ENCODE measurements at regions not wholly inside any gene's neighbourhood (a gene's known extent, or its start where the extent isn't known, plus 50 kb on each side); places are given as distances from the start of the nearest gene placed in this dataset.

DNA sequence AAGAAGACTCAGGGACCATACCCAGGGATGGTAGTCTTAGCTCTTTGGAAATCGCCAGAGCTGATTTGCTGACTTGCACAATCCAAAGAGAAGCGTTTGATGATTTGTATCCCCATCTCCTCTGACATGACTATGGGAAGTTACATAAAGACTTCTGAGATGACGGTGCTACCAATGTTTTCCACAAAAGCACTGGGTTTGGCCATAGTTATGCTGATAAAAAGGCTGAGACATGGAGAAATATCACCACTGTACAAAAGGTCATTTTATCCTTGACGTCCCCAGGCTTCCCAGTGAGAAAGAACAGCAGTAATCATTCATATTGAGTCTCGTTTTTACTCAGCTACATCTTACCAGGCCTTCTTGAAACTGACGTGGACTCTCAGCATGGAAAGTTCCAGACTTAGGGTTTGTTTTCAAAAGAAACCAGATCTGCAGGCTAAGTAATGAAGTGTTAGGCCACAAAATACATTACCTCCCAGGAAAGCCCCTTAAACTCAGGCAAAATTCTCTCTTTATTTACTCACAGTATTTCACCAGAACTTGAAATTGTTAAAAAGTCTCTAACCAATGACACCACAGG lies 370.3 kb upstream of the JARID2 start:
- no peaks in the 10 kb centered on the region for H3K9me3 ChIP-seq (ENCODE audit: control insufficient read depth, insufficient read depth, low read depth, low read length)
- no peaks in the 10 kb centered on the region; the same call in 1 of the 2 replicates for H3K4me1 ChIP-seq (ENCODE audit: control insufficient read depth, insufficient read depth, low read length)
- H3K4me3 ChIP-seq (ENCODE audit: low read depth, low read length) = no peak overlapping the region
- ChIA-PET POLR2A (no interaction called here), CTCF (no interaction called here)
- no peak for TF ChIP-seq ZFP37 (tag by site-specific recombination; IDR thresholded peaks at IDR 0.05)
- no peak for TF ChIP-seq FEZF1 (tag by site-specific recombination; IDR thresholded peaks at IDR 0.05)
- TF ChIP-seq ZNF350 (tag by site-specific recombination; IDR thresholded peaks at IDR 0.05) = no peak
- H3K36me3 ChIP-seq (ENCODE audit: control insufficient read depth in 2 of 2, insufficient read depth in 1 of 2, low read length in 2 of 2) = no peaks in the 10 kb centered on the region
- no peak overlapping the region for H3K27ac ChIP-seq (ENCODE audit: extremely low read depth, low read depth, low read length)

DNA sequence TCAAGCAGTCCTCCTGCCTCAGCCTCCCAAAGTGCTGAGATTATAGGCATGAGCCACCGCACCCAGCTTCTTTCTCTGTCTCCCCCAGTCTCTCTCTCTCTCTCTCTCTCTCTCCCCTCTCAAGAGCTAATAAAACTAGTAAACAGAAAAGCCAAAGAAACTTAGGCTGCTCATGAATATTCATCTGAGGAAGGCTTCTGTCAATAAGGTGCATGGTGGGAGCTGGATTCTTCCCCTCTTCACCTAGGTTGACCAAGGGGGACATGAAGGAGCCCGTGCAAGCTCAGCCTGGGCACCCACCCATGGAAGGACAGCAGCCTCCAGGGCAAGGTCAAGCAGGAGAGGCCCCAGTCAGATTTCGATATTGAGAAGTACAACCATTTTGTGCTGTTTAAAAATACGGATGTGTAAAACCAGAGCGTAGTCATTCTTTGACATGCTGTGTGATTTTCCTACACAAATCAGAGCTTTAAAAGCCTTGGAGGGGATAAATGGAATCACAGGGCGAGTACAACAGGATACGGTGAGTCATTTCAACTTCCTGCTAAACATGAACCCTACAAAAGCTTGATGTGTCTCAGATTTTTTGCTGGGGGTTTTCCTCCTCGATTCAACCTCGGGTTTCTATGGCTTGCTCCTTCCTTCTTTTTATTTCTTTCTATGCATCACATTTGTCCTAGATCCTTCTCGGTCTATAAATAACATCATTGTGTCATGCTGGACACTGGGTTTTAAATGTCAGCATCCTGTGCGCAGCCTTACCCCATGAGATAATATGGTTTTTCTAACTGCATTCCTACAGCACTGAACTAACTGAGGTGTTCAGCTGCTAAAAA lies 368.9 kb upstream of the JARID2 start:
- Histone ChIP-seq H3K4me3 (ENCODE audit: low read depth, low read length) (no peak overlapping the region), H3K4me1 (ENCODE audit: control insufficient read depth, insufficient read depth, low read length) (no peaks in the 10 kb centered on the region), H3K27ac (ENCODE audit: extremely low read depth, low read depth, low read length) (no peak overlapping the region), H3K9me3 (ENCODE audit: control insufficient read depth, insufficient read depth, low read depth, low read length) (no peaks in the 10 kb centered on the region), H3K36me3 (ENCODE audit: control insufficient read depth in 2 of 2, insufficient read depth in 1 of 2, low read length in 2 of 2) (no peaks in the 10 kb centered on the region)
- ChIA-PET CTCF (interaction anchor here (0.6 kb wide), 3 partner anchors 180 to 268 kb away, joined by 3 to 5 read pairs (median 4); no protein-coding TSS in a partner anchor), POLR2A (no interaction called here)
- TF ChIP-seq GFI1B (tag by site-specific recombination; IDR thresholded peaks at IDR 0.05) = peak; percentile 68
- no peak for TF ChIP-seq ZBTB8A (tag by site-specific recombination; IDR thresholded peaks at IDR 0.05)

DNA sequence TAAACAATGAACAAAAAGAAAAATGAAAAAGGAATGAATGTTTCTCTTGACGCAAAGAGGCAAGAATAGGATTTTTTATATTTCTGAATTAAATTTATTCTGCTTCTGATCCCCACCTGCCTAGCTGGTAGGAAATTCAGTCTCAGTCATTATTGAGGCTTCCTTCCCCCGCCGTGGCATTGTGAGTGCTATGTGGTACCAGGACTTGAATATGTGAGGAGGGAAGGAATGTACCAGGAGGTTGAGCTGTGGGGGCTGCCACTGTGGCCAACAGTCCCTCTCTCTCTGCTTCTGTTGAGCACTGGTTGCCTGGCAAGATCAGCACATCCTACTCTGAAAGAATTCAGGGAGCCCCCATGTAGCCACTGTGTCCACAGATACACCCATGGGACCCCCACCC lies 368.1 kb upstream of the JARID2 start:
- Histone ChIP-seq H3K27ac (ENCODE audit: extremely low read depth, low read depth, low read length) (no peak overlapping the region), H3K36me3 (ENCODE audit: control insufficient read depth in 2 of 2, insufficient read depth in 1 of 2, low read length in 2 of 2) (no peaks in the 10 kb centered on the region), H3K4me3 (ENCODE audit: low read depth, low read length) (no peak overlapping the region), H3K9me3 (ENCODE audit: control insufficient read depth, insufficient read depth, low read depth, low read length) (no peaks in the 10 kb centered on the region), H3K4me1 (ENCODE audit: control insufficient read depth, insufficient read depth, low read length) (peaks cover 4% of the 10 kb centered on the region; the same call in 1 of the 2 replicates)
- ChIA-PET CTCF (interaction anchor here (0.6 kb wide), 1 partner anchor 15 kb away, joined by 3 read pairs; no protein-coding TSS in a partner anchor), POLR2A (interaction anchor here (0.7 kb wide), 1 partner anchor 197 kb away, joined by 3 read pairs; no protein-coding TSS in a partner anchor)
- TF ChIP-seq PRDM1 (tag by site-specific recombination; IDR thresholded peaks at IDR 0.05) = no peak
- TF ChIP-seq ZNF561 (tag by site-specific recombination; IDR thresholded peaks at IDR 0.05; ENCODE audit: borderline replicate concordance) = no peak
- TF ChIP-seq ZNF660 (tag by site-specific recombination; IDR thresholded peaks at IDR 0.05) = no peak
- TF ChIP-seq, protein P1, sequence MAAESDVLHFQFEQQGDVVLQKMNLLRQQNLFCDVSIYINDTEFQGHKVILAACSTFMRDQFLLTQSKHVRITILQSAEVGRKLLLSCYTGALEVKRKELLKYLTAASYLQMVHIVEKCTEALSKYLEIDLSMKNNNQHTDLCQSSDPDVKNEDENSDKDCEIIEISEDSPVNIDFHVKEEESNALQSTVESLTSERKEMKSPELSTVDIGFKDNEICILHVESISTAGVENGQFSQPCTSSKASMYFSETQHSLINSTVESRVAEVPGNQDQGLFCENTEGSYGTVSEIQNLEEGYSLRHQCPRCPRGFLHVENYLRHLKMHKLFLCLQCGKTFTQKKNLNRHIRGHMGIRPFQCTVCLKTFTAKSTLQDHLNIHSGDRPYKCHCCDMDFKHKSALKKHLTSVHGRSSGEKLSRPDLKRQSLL (tag by site-specific recombination; IDR thresholded peaks at IDR 0.05) = no peak
- no peak for TF ChIP-seq IKZF3 (tag by site-specific recombination; IDR thresholded peaks at IDR 0.05)
- TF ChIP-seq MYNN (tag by site-specific recombination; IDR thresholded peaks at IDR 0.05; ENCODE audit: borderline replicate concordance) = no peak
- TF ChIP-seq ZNF707 (tag by site-specific recombination; IDR thresholded peaks at IDR 0.05) = no peak
- TF ChIP-seq, protein P2, sequence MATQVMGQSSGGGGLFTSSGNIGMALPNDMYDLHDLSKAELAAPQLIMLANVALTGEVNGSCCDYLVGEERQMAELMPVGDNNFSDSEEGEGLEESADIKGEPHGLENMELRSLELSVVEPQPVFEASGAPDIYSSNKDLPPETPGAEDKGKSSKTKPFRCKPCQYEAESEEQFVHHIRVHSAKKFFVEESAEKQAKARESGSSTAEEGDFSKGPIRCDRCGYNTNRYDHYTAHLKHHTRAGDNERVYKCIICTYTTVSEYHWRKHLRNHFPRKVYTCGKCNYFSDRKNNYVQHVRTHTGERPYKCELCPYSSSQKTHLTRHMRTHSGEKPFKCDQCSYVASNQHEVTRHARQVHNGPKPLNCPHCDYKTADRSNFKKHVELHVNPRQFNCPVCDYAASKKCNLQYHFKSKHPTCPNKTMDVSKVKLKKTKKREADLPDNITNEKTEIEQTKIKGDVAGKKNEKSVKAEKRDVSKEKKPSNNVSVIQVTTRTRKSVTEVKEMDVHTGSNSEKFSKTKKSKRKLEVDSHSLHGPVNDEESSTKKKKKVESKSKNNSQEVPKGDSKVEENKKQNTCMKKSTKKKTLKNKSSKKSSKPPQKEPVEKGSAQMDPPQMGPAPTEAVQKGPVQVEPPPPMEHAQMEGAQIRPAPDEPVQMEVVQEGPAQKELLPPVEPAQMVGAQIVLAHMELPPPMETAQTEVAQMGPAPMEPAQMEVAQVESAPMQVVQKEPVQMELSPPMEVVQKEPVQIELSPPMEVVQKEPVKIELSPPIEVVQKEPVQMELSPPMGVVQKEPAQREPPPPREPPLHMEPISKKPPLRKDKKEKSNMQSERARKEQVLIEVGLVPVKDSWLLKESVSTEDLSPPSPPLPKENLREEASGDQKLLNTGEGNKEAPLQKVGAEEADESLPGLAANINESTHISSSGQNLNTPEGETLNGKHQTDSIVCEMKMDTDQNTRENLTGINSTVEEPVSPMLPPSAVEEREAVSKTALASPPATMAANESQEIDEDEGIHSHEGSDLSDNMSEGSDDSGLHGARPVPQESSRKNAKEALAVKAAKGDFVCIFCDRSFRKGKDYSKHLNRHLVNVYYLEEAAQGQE (tag by site-specific recombination; IDR thresholded peaks at IDR 0.05) = no peak
- no peak for TF ChIP-seq ZFP3 (tag by site-specific recombination; IDR thresholded peaks at IDR 0.05; ENCODE audit: low read depth)
- TF ChIP-seq ZNF146 (tag by site-specific recombination; IDR thresholded peaks at IDR 0.05) = no peak
- no peak for TF ChIP-seq ZNF239 (tag by site-specific recombination; IDR thresholded peaks at IDR 0.05)
- TF ChIP-seq ZNF600 (tag by site-specific recombination; IDR thresholded peaks at IDR 0.05) = no peak
- no peak for TF ChIP-seq KLF16 (tag by site-specific recombination; IDR thresholded peaks at IDR 0.05)
- TF ChIP-seq ZFP69B (tag by site-specific recombination; IDR thresholded peaks at IDR 0.05) = no peak
- TF ChIP-seq, protein P3, sequence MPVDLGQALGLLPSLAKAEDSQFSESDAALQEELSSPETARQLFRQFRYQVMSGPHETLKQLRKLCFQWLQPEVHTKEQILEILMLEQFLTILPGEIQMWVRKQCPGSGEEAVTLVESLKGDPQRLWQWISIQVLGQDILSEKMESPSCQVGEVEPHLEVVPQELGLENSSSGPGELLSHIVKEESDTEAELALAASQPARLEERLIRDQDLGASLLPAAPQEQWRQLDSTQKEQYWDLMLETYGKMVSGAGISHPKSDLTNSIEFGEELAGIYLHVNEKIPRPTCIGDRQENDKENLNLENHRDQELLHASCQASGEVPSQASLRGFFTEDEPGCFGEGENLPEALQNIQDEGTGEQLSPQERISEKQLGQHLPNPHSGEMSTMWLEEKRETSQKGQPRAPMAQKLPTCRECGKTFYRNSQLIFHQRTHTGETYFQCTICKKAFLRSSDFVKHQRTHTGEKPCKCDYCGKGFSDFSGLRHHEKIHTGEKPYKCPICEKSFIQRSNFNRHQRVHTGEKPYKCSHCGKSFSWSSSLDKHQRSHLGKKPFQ (tag by site-specific recombination; IDR thresholded peaks at IDR 0.05) = no peak
